GM21717 (cell line): ENCODE measurements at regions not wholly inside any gene's neighbourhood (a gene's known extent, or its start where the extent isn't known, plus 50 kb on each side); places are given as distances from the start of the nearest gene placed in this dataset.
"Not testable (repeated sequence)": the region's sequence is repeated elsewhere in the genome, so short reads cannot be mapped to it uniquely, and the experiment has no call there.

Experiments used
- ATAC-seq: cut with Tn5 transposase; IDR thresholded peaks from one replicate; pipeline ENCODE4 v1.9.1; 2021; ENCODE audit warnings: mild to moderate bottlenecking, moderate library complexity; ENCODE audit not compliant: unreplicated experiment

GRCh38 chr3:162892921-162893793 lies 1396.5 kb downstream of the OTOL1 start:
- ATAC-seq, result no peak

GRCh38 chr3:162897291-162897690 lies 1400.7 kb downstream of the OTOL1 start:
- no peak for ATAC-seq

GRCh38 chr3:162932503-162932902 lies 1435.9 kb downstream of the OTOL1 start:
- no peak for ATAC-seq

- no peak for ATAC-seq
Measured at GRCh38 chr3:162933656-162934055, 1437.0 kb downstream of the OTOL1 start.

- no peak for ATAC-seq
Measured at GRCh38 chr3:162936706-162937105, 1440.1 kb downstream of the OTOL1 start.

- ATAC-seq, result no peak
Measured at GRCh38 chr3:162938083-162938482, 1441.5 kb downstream of the OTOL1 start.

- ATAC-seq, result no peak
Measured at GRCh38 chr3:162945626-162946025, 1449.0 kb downstream of the OTOL1 start.

- no peak for ATAC-seq
Measured at GRCh38 chr3:162956711-162957110, 1460.1 kb downstream of the OTOL1 start.

- ATAC-seq, result no peak
Measured at GRCh38 chr3:162960269-162960668, 1463.7 kb downstream of the OTOL1 start.

GRCh38 chr3:162970292-162970691 lies 1473.7 kb downstream of the OTOL1 start:
- ATAC-seq, result no peak

- no peak for ATAC-seq
Measured at GRCh38 chr3:162971715-162972114, 1475.1 kb downstream of the OTOL1 start.

GRCh38 chr3:162973428-162973917 lies 1476.9 kb downstream of the OTOL1 start:
- no peak for ATAC-seq

GRCh38 chr3:162978136-162978535 lies 1481.5 kb downstream of the OTOL1 start:
- ATAC-seq, result no peak

- no peak for ATAC-seq
Measured at GRCh38 chr3:162984746-162985145, 1488.1 kb downstream of the OTOL1 start.

GRCh38 chr3:162987085-162987794 lies 1490.6 kb downstream of the OTOL1 start:
- not testable (repeated sequence) for ATAC-seq

GRCh38 chr3:162992741-162993140 lies 1496.1 kb downstream of the OTOL1 start:
- ATAC-seq, result no peak

GRCh38 chr3:162994165-162994564 lies 1497.6 kb downstream of the OTOL1 start:
- ATAC-seq, result no peak

GRCh38 chr3:162996368-162996767 lies 1499.8 kb downstream of the OTOL1 start:
- ATAC-seq, result no peak

- ATAC-seq, result no peak
Measured at GRCh38 chr3:162998205-162998604, 1501.6 kb downstream of the OTOL1 start.

GRCh38 chr3:163011596-163011995 lies 1515.0 kb downstream of the OTOL1 start:
- no peak for ATAC-seq

GRCh38 chr3:163016251-163016650 lies 1519.6 kb downstream of the OTOL1 start:
- no peak for ATAC-seq

GRCh38 chr3:163018067-163018466 lies 1521.5 kb downstream of the OTOL1 start:
- no peak for ATAC-seq
